ENCODE measurements at regions not wholly inside any gene's neighbourhood (a gene's known extent, or its start where the extent isn't known, plus 50 kb on each side); places are given as distances from the start of the nearest gene placed in this dataset.

DNA sequence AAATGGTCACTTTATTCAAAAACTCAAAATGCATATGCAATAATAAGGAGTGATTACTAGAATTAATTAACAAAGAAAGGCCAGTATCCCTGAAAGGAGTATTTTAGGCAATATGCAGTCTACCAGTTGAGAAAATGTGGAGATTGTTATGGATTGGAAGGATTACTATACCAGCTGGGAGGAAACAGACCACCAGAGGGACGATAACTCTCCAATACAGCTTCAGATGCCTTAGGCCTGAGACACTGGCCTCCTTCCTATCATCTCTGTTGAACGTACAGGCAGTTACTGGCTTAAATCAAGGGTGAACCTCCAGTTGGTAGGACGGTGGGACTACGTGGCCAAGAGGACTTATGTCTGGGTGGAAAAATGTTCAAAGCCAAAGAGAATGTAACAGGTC is 336.4 kb upstream of the EPHA4 start:
- Histone ChIP-seq H3K27me3 (replicated peaks; ENCODE audit: control insufficient read depth, insufficient read depth, low read length) (no peaks in the 10 kb centered on the region), H3K9me3 (no peaks in the 10 kb centered on the region), H3K4me1 (peaks cover 15% of the 10 kb centered on the region), H3K4me3 (ENCODE audit: low read depth, low read length) (no peak overlapping the region), H3K36me3 (ENCODE audit: control insufficient read depth, insufficient read depth, low read length) (0 out of 2 replicates have a peak, but pooled peaks cover 1% of the 10 kb centered on the region)
- Mint-ChIP-seq H3K4me1 (ENCODE audit: low read depth, unreplicated experiment) (peaks cover 21% of the 10 kb centered on the region), H3K27ac (ENCODE audit: unreplicated experiment) (no peak overlapping the region), H3K27me3 (ENCODE audit: insufficient read depth, unreplicated experiment) (no peaks in the 10 kb centered on the region), H3K4me3 (ENCODE audit: unreplicated experiment) (no peak overlapping the region), H3K36me3 (ENCODE audit: insufficient read depth, unreplicated experiment) (no peaks in the 10 kb centered on the region), H3K9me3 (ENCODE audit: unreplicated experiment) (no peaks in the 10 kb centered on the region)
- DNase-seq: peak in 1 of 2 experiments; percentile 24
- no TSS peak for BruUV-seq (replicated peaks)
- POLR2A ChIA-PET: no interaction called here
- peak in 1 of 2 experiments; percentile 31 for TF ChIP-seq CTCF (IDR thresholded peaks at IDR 0.05; ENCODE audit: insufficient read depth in 1 of 2, low read depth in 1 of 2, low read length in 1 of 2, severe bottlenecking in 1 of 2, unreplicated experiment in 1 of 2)
- intact Hi-C loops (cut with micrococcal nuclease; ENCODE audit: unreplicated experiment): no loop called here
- CTCF ChIA-PET: no interaction called here

DNA sequence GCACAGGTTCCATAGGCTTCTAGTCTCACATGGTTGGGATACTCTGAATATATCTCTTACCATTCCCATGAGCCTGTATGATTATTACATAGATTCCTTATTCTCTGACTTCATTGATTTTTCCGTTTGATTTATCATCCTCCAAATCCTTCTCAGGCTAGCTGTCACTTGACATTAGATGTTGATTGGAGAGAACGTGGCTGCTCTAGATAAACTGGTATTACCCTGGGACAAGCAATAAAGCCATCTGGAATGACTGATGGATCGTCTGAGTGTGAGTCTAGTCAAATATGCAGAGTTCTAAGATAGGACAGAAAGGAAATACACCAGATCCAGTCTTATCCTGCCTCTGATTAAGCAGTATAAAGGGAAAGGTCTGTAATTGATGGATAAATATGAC is 325.6 kb upstream of the EPHA4 start:
- no peak for TF ChIP-seq CTCF (IDR thresholded peaks at IDR 0.05; ENCODE audit: insufficient read depth in 1 of 2, low read depth in 1 of 2, low read length in 1 of 2, severe bottlenecking in 1 of 2, unreplicated experiment in 1 of 2)
- Histone ChIP-seq H3K36me3 (ENCODE audit: control insufficient read depth, insufficient read depth, low read length) (no peaks in the 10 kb centered on the region), H3K27me3 (replicated peaks; ENCODE audit: control insufficient read depth, insufficient read depth, low read length) (no peaks in the 10 kb centered on the region), H3K4me1 (no peaks in the 10 kb centered on the region), H3K9me3 (no peaks in the 10 kb centered on the region), H3K4me3 (ENCODE audit: low read depth, low read length) (no peak overlapping the region)
- H3K36me3 Mint-ChIP-seq (ENCODE audit: insufficient read depth, unreplicated experiment): no peaks in the 10 kb centered on the region
- peaks cover 9% of the 10 kb centered on the region for H3K9me3 Mint-ChIP-seq (ENCODE audit: unreplicated experiment)
- ChIA-PET CTCF (no interaction called here), POLR2A (no interaction called here)
- H3K27me3 Mint-ChIP-seq (ENCODE audit: insufficient read depth, unreplicated experiment): no peaks in the 10 kb centered on the region
- no peak overlapping the region for H3K4me3 Mint-ChIP-seq (ENCODE audit: unreplicated experiment)
- H3K27ac Mint-ChIP-seq (ENCODE audit: unreplicated experiment): no peak overlapping the region
- DNase-seq: no peak
- intact Hi-C loops (cut with micrococcal nuclease; ENCODE audit: unreplicated experiment): no loop called here
- BruUV-seq (replicated peaks): no TSS peak
- peaks cover 18% of the 10 kb centered on the region for H3K4me1 Mint-ChIP-seq (ENCODE audit: low read depth, unreplicated experiment)

DNA sequence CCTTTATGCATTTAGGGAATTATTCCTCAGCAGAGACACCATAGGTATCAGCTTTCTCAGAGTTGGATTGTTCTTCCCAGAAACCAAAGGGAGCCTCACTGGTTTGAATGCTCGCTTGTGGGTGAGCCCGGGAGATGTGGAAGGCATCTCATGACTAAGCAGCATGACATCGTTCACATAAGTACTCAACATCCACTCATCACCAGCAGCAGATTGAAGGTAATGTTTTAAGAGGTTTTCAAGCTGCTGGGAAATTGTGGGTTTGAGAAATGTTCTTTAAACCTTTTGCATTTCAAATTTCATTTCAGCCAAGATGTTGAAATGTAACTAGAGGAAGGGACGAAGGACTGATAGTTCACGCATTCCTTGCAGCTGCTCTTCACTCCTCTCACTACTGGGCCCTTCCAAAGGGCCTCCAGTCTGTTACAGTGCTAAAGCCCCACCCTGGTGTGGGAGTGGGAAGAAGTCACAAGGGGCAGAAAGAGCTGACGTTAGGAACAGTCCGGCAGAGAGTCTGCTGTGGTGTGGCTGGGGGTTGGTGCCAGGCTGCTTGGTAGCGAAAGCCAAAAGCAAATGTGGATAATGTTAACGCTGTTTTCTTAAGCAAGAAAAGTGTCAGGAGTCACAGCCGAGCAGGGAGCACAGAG is 324.5 kb upstream of the EPHA4 start:
- H3K4me1 ChIP-seq: no peaks in the 10 kb centered on the region
- BruUV-seq (replicated peaks): no TSS peak
- no peaks in the 10 kb centered on the region for H3K27me3 ChIP-seq (replicated peaks; ENCODE audit: control insufficient read depth, insufficient read depth, low read length)
- no peak for DNase-seq
- H3K4me1 Mint-ChIP-seq (ENCODE audit: low read depth, unreplicated experiment): peaks cover 17% of the 10 kb centered on the region
- H3K4me3 Mint-ChIP-seq (ENCODE audit: unreplicated experiment): no peak overlapping the region
- intact Hi-C loops (cut with micrococcal nuclease; ENCODE audit: unreplicated experiment): no loop called here
- no peak for TF ChIP-seq CTCF (IDR thresholded peaks at IDR 0.05; ENCODE audit: insufficient read depth in 1 of 2, low read depth in 1 of 2, low read length in 1 of 2, severe bottlenecking in 1 of 2, unreplicated experiment in 1 of 2)
- no peak overlapping the region for H3K4me3 ChIP-seq (ENCODE audit: low read depth, low read length)
- CTCF ChIA-PET: no interaction called here
- H3K36me3 ChIP-seq (ENCODE audit: control insufficient read depth, insufficient read depth, low read length): no peaks in the 10 kb centered on the region
- no peaks in the 10 kb centered on the region for H3K36me3 Mint-ChIP-seq (ENCODE audit: insufficient read depth, unreplicated experiment)
- POLR2A ChIA-PET: no interaction called here
- no peak overlapping the region for H3K27ac Mint-ChIP-seq (ENCODE audit: unreplicated experiment)
- no peaks in the 10 kb centered on the region for H3K9me3 ChIP-seq
- peaks cover 9% of the 10 kb centered on the region for H3K9me3 Mint-ChIP-seq (ENCODE audit: unreplicated experiment)
- no peaks in the 10 kb centered on the region for H3K27me3 Mint-ChIP-seq (ENCODE audit: insufficient read depth, unreplicated experiment)
